Type B pancreatic cell (in vitro differentiated cells): ENCODE measurements at regions not wholly inside any gene's neighbourhood (a gene's known extent, or its start where the extent isn't known, plus 50 kb on each side); places are given as distances from the start of the nearest gene placed in this dataset.

Experiments
- DNase-seq: peaks from one replicate; pipeline ENCODE4 v3.0.0; 2021; ENCODE audit warnings: mixed read lengths; ENCODE audit not compliant: unreplicated experiment; ENCODE audit errors: extremely low spot score
- H3K27ac Mint-ChIP-seq: 2 replicates; pipeline ENCODE4 v1.8.0; 2021; ENCODE audit warnings: mild to moderate bottlenecking, mixed read lengths
- H3K27me3 Mint-ChIP-seq: 2 replicates; pipeline ENCODE4 v1.8.0; 2021; ENCODE audit warnings: mixed read lengths
- H3K36me3 Mint-ChIP-seq: 2 replicates; pipeline ENCODE4 v1.8.0; 2021; ENCODE audit warnings: mixed read lengths
- H3K4me1 Mint-ChIP-seq: one replicate; pipeline ENCODE4 v1.8.0; 2021; ENCODE audit warnings: mixed read lengths; ENCODE audit not compliant: unreplicated experiment
- H3K4me3 Mint-ChIP-seq: 2 replicates; pipeline ENCODE4 v1.8.0; 2021; ENCODE audit warnings: mild to moderate bottlenecking, mixed read lengths
- H3K9me3 Mint-ChIP-seq: 2 replicates; pipeline ENCODE4 v1.8.0; 2021; ENCODE audit warnings: mixed read lengths
- CTCF ChIP-seq: fragments of 200-600 bp; sonication (generic); conservative IDR thresholded peaks from 2 replicates; pipeline ENCODE4 v1.5.0; 2021; ENCODE audit warnings: antibody characterized with exemption, mild to moderate bottlenecking

DNA sequence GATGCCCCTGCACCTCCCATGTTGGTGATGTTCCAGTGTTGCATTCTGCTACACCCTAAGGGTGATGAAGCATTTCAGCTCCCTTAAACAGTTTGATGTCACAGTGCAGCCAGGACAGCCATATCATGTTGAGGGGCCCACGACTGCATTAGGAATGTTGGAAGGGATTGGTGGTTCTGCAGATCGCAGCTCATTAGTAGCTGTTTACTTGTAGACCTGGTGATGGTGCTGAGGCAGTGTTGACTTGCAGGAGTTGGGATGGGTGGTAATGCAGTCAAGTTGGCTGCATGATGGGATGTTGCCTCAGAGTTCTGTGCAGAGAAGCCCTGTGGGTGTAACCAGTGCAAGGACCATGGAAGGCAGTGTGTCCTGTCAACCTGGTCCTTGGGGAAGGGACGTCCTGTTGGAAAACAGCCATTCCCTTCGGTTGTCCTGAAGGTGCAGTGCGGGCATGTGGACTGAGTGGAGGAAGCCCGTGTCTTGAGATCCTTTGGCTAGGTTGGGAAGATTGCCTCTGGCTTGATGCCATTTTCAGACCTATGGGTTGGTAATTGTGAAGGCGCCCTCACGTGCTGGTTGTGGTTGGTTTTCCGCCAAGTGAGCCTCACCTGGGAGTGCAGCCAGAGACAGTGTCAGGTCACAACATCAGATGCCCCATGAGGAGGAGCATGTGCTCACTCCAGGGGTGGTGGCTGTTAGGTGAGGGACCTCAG lies 100.7 kb downstream of the SNRPN start:
- Mint-ChIP-seq H3K27me3 (no peaks in the 10 kb centered on the region), H3K4me1 (no peaks in the 10 kb centered on the region), H3K27ac (no peak overlapping the region), H3K9me3 (peaks cover 24% of the 10 kb centered on the region), H3K36me3 (peaks cover 91% of the 10 kb centered on the region), H3K4me3 (no peak overlapping the region)
- peak; percentile 43 for DNase-seq
- no peak for TF ChIP-seq CTCF

DNA sequence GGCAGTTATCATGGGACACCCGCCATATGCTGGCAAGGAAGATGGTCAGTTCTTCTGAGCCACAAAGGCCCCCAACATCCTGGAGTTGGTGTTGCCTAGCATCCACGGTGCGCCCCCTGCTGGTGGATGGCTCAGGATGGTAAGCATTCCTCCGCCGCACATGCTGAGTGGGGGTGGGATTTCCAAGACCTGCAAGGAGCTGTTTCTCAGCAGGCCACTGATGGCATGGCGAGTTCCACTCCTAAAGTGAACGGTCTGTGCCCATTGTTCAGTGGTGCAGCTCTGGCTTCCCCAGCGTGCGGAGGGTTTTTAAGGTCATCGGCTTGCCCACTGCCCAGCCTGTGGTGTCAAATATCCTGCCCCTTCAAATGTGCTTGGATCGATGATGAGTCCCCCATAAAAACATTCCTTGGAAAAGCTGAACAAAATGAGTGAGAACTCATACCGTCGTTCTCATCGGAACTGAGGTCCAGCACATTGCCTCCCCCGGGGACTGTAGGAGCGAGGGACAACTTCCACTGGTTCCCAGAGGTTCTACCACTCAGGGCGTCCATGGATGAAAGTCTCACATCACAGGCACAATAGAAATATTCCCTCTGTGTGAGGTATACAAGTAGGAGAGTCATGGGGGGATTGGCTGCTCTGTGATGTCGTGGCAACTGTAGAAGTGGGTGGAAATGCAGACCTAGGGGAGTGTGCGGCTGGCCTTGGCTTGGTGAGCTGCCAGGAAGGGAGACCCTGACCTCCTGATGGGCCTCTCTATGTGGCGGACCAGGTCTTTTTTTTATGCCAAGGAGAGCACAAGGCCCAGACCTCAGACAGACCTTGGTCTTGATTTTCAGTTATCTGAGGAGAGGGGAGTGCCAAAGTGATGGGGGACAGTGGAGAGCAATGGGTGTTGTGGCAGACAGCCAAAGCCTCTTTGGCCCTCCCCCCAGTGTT lies 102.0 kb downstream of the SNRPN start:
- Mint-ChIP-seq H3K9me3 (peaks cover 24% of the 10 kb centered on the region), H3K36me3 (peaks cover 90% of the 10 kb centered on the region), H3K27ac (no peak overlapping the region), H3K27me3 (no peaks in the 10 kb centered on the region), H3K4me3 (no peak overlapping the region), H3K4me1 (no peaks in the 10 kb centered on the region)
- peak; percentile 66 for DNase-seq
- peak; percentile 22 for TF ChIP-seq CTCF

DNA sequence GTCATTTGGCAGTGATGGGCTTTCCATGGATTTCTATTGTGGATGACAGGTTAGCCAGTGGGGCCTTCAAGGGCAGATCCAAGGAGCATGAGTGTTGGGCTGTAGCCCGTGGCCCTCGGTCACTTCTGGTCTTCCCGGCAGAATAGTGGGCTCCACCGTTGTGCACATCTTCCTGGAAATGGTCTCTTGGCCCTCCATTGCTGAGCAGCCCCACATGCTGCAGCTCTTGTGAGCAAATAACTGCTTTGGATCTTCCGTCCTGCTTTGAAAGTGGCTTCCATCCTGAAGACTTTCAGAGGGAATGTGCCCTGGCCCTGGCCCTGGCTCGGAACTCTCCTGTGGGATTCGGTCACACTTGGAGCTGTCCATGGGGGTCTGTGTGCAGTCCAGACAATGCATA lies 102.8 kb downstream of the SNRPN start:
- no peaks in the 10 kb centered on the region for H3K27me3 Mint-ChIP-seq
- H3K9me3 Mint-ChIP-seq, result peaks cover 24% of the 10 kb centered on the region
- DNase-seq, result peak; percentile 31
- no peak overlapping the region for H3K27ac Mint-ChIP-seq
- H3K4me3 Mint-ChIP-seq, result no peak overlapping the region
- no peaks in the 10 kb centered on the region for H3K4me1 Mint-ChIP-seq
- no peak for TF ChIP-seq CTCF
- peaks cover 89% of the 10 kb centered on the region for H3K36me3 Mint-ChIP-seq

DNA sequence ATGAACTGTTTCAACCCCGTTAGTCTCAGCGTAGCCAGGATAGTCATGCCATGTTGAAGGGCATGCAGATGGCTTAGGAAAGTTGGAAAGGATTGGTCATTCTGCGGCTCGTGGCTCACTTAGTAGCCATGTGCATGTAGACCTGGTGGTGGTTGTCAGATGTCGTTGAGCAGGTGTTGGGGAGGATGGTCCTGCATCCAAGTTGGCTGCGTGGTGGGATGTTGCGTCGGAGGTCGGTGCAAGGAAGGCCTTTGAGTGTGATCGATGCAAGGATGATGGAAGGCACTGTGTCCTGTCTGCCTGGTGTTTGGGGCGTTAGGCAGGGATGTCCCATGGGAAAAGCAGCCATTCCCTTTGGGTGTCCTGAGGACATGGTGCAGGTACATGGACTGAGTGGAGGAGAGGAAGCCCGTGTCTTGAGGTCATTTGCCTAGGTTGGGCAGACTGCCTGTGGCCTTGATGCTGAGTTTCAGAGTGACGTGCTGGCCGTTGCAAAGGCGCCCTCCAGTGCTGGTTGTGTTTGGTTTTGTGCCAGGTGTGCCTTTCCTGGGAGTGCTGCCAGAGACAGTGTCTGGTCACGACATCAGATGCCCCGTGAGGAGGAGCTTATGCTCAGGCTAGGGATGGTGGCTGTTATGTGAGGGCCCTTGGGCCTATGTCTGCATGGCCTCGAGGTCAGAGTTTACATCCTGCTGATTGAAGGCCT lies 103.4 kb downstream of the SNRPN start:
- H3K4me3 Mint-ChIP-seq, result no peak overlapping the region
- no peak overlapping the region for H3K27ac Mint-ChIP-seq
- no peak for DNase-seq
- H3K4me1 Mint-ChIP-seq, result no peaks in the 10 kb centered on the region
- H3K36me3 Mint-ChIP-seq, result peaks cover 89% of the 10 kb centered on the region
- no peaks in the 10 kb centered on the region for H3K27me3 Mint-ChIP-seq
- H3K9me3 Mint-ChIP-seq, result peaks cover 26% of the 10 kb centered on the region
- TF ChIP-seq CTCF, result no peak

DNA sequence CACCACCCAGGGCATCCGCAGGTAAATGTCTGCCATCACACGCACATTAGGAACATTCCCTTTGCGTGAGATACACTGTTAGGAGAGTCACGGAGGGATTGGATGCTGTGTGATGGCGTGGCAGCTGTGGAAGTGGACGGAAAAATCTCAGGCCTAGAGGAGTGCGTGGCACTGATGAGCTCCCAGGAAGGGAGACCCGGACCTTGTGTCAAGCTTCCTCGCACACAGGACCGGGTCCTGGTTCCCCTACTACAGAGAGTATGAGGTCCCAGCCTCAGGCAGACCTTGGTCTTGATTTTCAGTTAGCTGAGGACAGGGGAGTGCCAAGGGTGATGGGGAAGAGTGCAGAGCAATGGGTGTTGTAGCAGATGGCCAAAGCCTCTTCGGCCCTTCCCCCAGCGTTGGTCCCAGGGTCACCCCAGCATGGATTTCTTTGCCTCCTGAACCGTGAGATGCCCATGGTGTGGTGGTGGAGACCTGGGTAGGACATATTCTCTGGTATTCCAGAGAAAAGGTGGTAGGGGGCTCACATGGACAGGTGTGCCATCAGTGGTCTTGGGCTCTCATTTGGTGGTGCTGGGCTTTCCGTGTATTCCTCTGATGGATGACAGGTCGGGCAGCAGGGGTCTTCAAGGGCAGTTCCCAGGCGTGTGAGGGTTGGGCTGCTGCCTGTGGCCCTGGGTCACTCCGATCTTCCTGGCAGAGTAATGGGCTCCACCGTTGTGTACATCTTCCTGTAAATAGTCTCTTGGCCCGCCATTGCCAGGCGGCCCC lies 105.1 kb downstream of the SNRPN start:
- peaks cover 91% of the 10 kb centered on the region for H3K36me3 Mint-ChIP-seq
- peak overlapping the region; percentile 20 for H3K4me3 Mint-ChIP-seq
- H3K9me3 Mint-ChIP-seq, result peaks cover 37% of the 10 kb centered on the region
- no peaks in the 10 kb centered on the region for H3K4me1 Mint-ChIP-seq
- no peak overlapping the region for H3K27ac Mint-ChIP-seq
- no peak for TF ChIP-seq CTCF
- DNase-seq, result peak; percentile 45
- no peaks in the 10 kb centered on the region for H3K27me3 Mint-ChIP-seq
